ENCODE measurements at regions not wholly inside any gene's neighbourhood (a gene's known extent, or its start where the extent isn't known, plus 50 kb on each side); places are given as distances from the start of the nearest gene placed in this dataset.

GRCh38 chr7:142337054-142338001 is 79.5 kb upstream of the PRSS58 start:
- no peaks in the 10 kb centered on the region for H3K9me3 Mint-ChIP-seq (ENCODE audit: unreplicated experiment)
- H3K36me3 Mint-ChIP-seq (ENCODE audit: low read depth, unreplicated experiment) = no peaks in the 10 kb centered on the region
- no peak for TF ChIP-seq CTCF (IDR thresholded peaks at IDR 0.05; ENCODE audit: unreplicated experiment)
- H3K27me3 Mint-ChIP-seq (ENCODE audit: unreplicated experiment) = peaks cover 3% of the 10 kb centered on the region
- no peak overlapping the region for H3K27ac Mint-ChIP-seq (ENCODE audit: unreplicated experiment)
- DNase-seq (ENCODE audit: low spot score) = no peak
- peaks cover 13% of the 10 kb centered on the region for H3K4me1 Mint-ChIP-seq (ENCODE audit: unreplicated experiment)
- H3K4me3 Mint-ChIP-seq (ENCODE audit: unreplicated experiment) = no peak overlapping the region

- Mint-ChIP-seq H3K4me3 (ENCODE audit: unreplicated experiment) (no peak overlapping the region), H3K36me3 (ENCODE audit: low read depth, unreplicated experiment) (no peaks in the 10 kb centered on the region), H3K27ac (ENCODE audit: unreplicated experiment) (no peak overlapping the region), H3K9me3 (ENCODE audit: unreplicated experiment) (no peaks in the 10 kb centered on the region), H3K27me3 (ENCODE audit: unreplicated experiment) (peaks cover 5% of the 10 kb centered on the region), H3K4me1 (ENCODE audit: unreplicated experiment) (peaks cover 12% of the 10 kb centered on the region)
- no peak for TF ChIP-seq CTCF (IDR thresholded peaks at IDR 0.05; ENCODE audit: unreplicated experiment)
- no peak for DNase-seq (ENCODE audit: low spot score)
Measured at GRCh38 chr7:142334806-142335205, 76.9 kb upstream of the PRSS58 start.

- DNase-seq (ENCODE audit: low spot score) = no peak
- no peaks in the 10 kb centered on the region for H3K9me3 Mint-ChIP-seq (ENCODE audit: unreplicated experiment)
- peaks cover 4% of the 10 kb centered on the region for H3K27me3 Mint-ChIP-seq (ENCODE audit: unreplicated experiment)
- no peak overlapping the region for H3K4me3 Mint-ChIP-seq (ENCODE audit: unreplicated experiment)
- no peak for TF ChIP-seq CTCF (IDR thresholded peaks at IDR 0.05; ENCODE audit: unreplicated experiment)
- no peak overlapping the region for H3K27ac Mint-ChIP-seq (ENCODE audit: unreplicated experiment)
- H3K4me1 Mint-ChIP-seq (ENCODE audit: unreplicated experiment) = peaks cover 8% of the 10 kb centered on the region
- H3K36me3 Mint-ChIP-seq (ENCODE audit: low read depth, unreplicated experiment) = no peaks in the 10 kb centered on the region
Measured at GRCh38 chr7:142334236-142334635, 76.4 kb upstream of the PRSS58 start.

- no peak for TF ChIP-seq CTCF (IDR thresholded peaks at IDR 0.05; ENCODE audit: unreplicated experiment)
- DNase-seq (ENCODE audit: low spot score) = no peak
- Mint-ChIP-seq H3K27me3 (ENCODE audit: unreplicated experiment) (peaks cover 2% of the 10 kb centered on the region), H3K36me3 (ENCODE audit: low read depth, unreplicated experiment) (no peaks in the 10 kb centered on the region), H3K4me3 (ENCODE audit: unreplicated experiment) (no peak overlapping the region), H3K4me1 (ENCODE audit: unreplicated experiment) (no peaks in the 10 kb centered on the region), H3K27ac (ENCODE audit: unreplicated experiment) (no peak overlapping the region), H3K9me3 (ENCODE audit: unreplicated experiment) (no peaks in the 10 kb centered on the region)
Measured at GRCh38 chr7:142332421-142332820, 74.6 kb upstream of the PRSS58 start.

- no peak for TF ChIP-seq CTCF (IDR thresholded peaks at IDR 0.05; ENCODE audit: unreplicated experiment)
- Mint-ChIP-seq H3K9me3 (ENCODE audit: unreplicated experiment) (no peaks in the 10 kb centered on the region), H3K36me3 (ENCODE audit: low read depth, unreplicated experiment) (no peaks in the 10 kb centered on the region), H3K4me3 (ENCODE audit: unreplicated experiment) (no peak overlapping the region), H3K27ac (ENCODE audit: unreplicated experiment) (no peak overlapping the region), H3K27me3 (ENCODE audit: unreplicated experiment) (peaks cover 2% of the 10 kb centered on the region), H3K4me1 (ENCODE audit: unreplicated experiment) (no peaks in the 10 kb centered on the region)
- DNase-seq (ENCODE audit: low spot score) = no peak
Measured at GRCh38 chr7:142331941-142332340, 74.1 kb upstream of the PRSS58 start.

Measured in endothelial cell (in vitro differentiated cells).